Effector memory CD4-positive, alpha-beta T cell (primary cell): ENCODE measurements at regions not wholly inside any gene's neighbourhood (a gene's known extent, or its start where the extent isn't known, plus 50 kb on each side); places are given as distances from the start of the nearest gene placed in this dataset.

ENCODE experiments used
- DNase-seq, 3 donors: peaks; one replicate each; pipeline ENCODE4 v3.0.0-alpha.2; 2020
- H3K27ac ChIP-seq: 2 replicates; pipeline ENCODE4 v1.7.0; 2013; ENCODE audit warnings: mild to moderate bottlenecking, low read length, moderate library complexity; ENCODE audit not compliant: insufficient read depth, poor library complexity, severe bottlenecking
- H3K27me3 ChIP-seq: replicated peaks from 2 replicates; pipeline ENCODE4 v1.7.0; 2013; ENCODE audit warnings: mild to moderate bottlenecking, low read length; ENCODE audit not compliant: insufficient read depth, control insufficient read depth, poor library complexity, severe bottlenecking
- H3K36me3 ChIP-seq: 2 replicates; pipeline ENCODE4 v1.7.0; 2013; ENCODE audit warnings: mild to moderate bottlenecking, low read length, moderate library complexity; ENCODE audit not compliant: control insufficient read depth, insufficient read depth
- H3K4me1 ChIP-seq: 2 replicates; pipeline ENCODE4 v1.7.0; 2013; ENCODE audit warnings: low read length, mild to moderate bottlenecking; ENCODE audit not compliant: control insufficient read depth, insufficient read depth, poor library complexity, severe bottlenecking
- H3K4me3 ChIP-seq: 2 replicates; pipeline ENCODE4 v1.7.0; 2013; ENCODE audit warnings: low read length, low read depth, mild to moderate bottlenecking; ENCODE audit not compliant: insufficient read depth, poor library complexity, severe bottlenecking
- H3K9me3 ChIP-seq: 2 replicates; pipeline ENCODE4 v1.7.0; 2013; ENCODE audit warnings: mild to moderate bottlenecking, low read length, moderate library complexity; ENCODE audit not compliant: control insufficient read depth

- no peaks in the 10 kb centered on the region for H3K4me1 ChIP-seq
- no peaks in the 10 kb centered on the region for H3K36me3 ChIP-seq
- H3K27me3 ChIP-seq: no peaks in the 10 kb centered on the region
- H3K4me3 ChIP-seq: no peak overlapping the region
- H3K9me3 ChIP-seq: no peaks in the 10 kb centered on the region
- no peak for DNase-seq
- no peak overlapping the region for H3K27ac ChIP-seq
Observed at GRCh38 chr3:104673981-104674380, 692.7 kb upstream of the ALCAM start.

- H3K4me1 ChIP-seq: no peaks in the 10 kb centered on the region
- no peak overlapping the region for H3K27ac ChIP-seq
- H3K27me3 ChIP-seq: no peaks in the 10 kb centered on the region
- DNase-seq: no peak
- no peaks in the 10 kb centered on the region for H3K36me3 ChIP-seq
- no peak overlapping the region for H3K4me3 ChIP-seq
- H3K9me3 ChIP-seq: no peaks in the 10 kb centered on the region
Observed at GRCh38 chr3:104676241-104676640, 690.5 kb upstream of the ALCAM start.

- no peaks in the 10 kb centered on the region for H3K27me3 ChIP-seq
- no peaks in the 10 kb centered on the region for H3K36me3 ChIP-seq
- no peak overlapping the region for H3K27ac ChIP-seq
- no peak overlapping the region for H3K4me3 ChIP-seq
- no peaks in the 10 kb centered on the region for H3K4me1 ChIP-seq
- DNase-seq: no peak
- H3K9me3 ChIP-seq: no peaks in the 10 kb centered on the region
Observed at GRCh38 chr3:104677932-104678331, 688.8 kb upstream of the ALCAM start.

GRCh38 chr3:104685492-104685891, 681.2 kb upstream of the ALCAM start:
- Histone ChIP-seq H3K9me3 (no peaks in the 10 kb centered on the region), H3K4me1 (no peaks in the 10 kb centered on the region), H3K36me3 (no peaks in the 10 kb centered on the region), H3K27me3 (no peaks in the 10 kb centered on the region), H3K4me3 (no peak overlapping the region), H3K27ac (no peak overlapping the region)
- DNase-seq: no peak

GRCh38 chr3:104687362-104687761, 679.3 kb upstream of the ALCAM start:
- no peak for DNase-seq
- Histone ChIP-seq H3K27me3 (no peaks in the 10 kb centered on the region), H3K4me3 (no peak overlapping the region), H3K9me3 (no peaks in the 10 kb centered on the region), H3K4me1 (no peaks in the 10 kb centered on the region), H3K36me3 (no peaks in the 10 kb centered on the region), H3K27ac (no peak overlapping the region)

GRCh38 chr3:104696470-104696869, 670.2 kb upstream of the ALCAM start:
- Histone ChIP-seq H3K4me3 (no peak overlapping the region), H3K9me3 (no peaks in the 10 kb centered on the region), H3K4me1 (no peaks in the 10 kb centered on the region), H3K27ac (no peak overlapping the region), H3K36me3 (no peaks in the 10 kb centered on the region), H3K27me3 (no peaks in the 10 kb centered on the region)
- DNase-seq: no peak

- no peaks in the 10 kb centered on the region for H3K27me3 ChIP-seq
- DNase-seq: no peak
- H3K4me3 ChIP-seq: no peak overlapping the region
- no peaks in the 10 kb centered on the region for H3K36me3 ChIP-seq
- no peaks in the 10 kb centered on the region for H3K9me3 ChIP-seq
- no peak overlapping the region for H3K27ac ChIP-seq
- H3K4me1 ChIP-seq: no peaks in the 10 kb centered on the region
Observed at GRCh38 chr3:104711406-104711805, 655.3 kb upstream of the ALCAM start.

- H3K9me3 ChIP-seq: no peaks in the 10 kb centered on the region
- no peaks in the 10 kb centered on the region for H3K4me1 ChIP-seq
- no peak overlapping the region for H3K27ac ChIP-seq
- no peak overlapping the region for H3K4me3 ChIP-seq
- no peak for DNase-seq
- no peaks in the 10 kb centered on the region for H3K27me3 ChIP-seq
- no peaks in the 10 kb centered on the region for H3K36me3 ChIP-seq
Observed at GRCh38 chr3:104715972-104716371, 650.7 kb upstream of the ALCAM start.

- DNase-seq: no peak
- Histone ChIP-seq H3K4me3 (no peak overlapping the region), H3K36me3 (no peaks in the 10 kb centered on the region), H3K9me3 (no peaks in the 10 kb centered on the region), H3K4me1 (no peaks in the 10 kb centered on the region), H3K27me3 (no peaks in the 10 kb centered on the region), H3K27ac (no peak overlapping the region)
Observed at GRCh38 chr3:104717828-104718196, 648.9 kb upstream of the ALCAM start.

- no peaks in the 10 kb centered on the region for H3K9me3 ChIP-seq
- H3K36me3 ChIP-seq: no peaks in the 10 kb centered on the region
- H3K27me3 ChIP-seq: no peaks in the 10 kb centered on the region
- H3K4me3 ChIP-seq: no peak overlapping the region
- no peaks in the 10 kb centered on the region for H3K4me1 ChIP-seq
- H3K27ac ChIP-seq: no peak overlapping the region
- DNase-seq: no peak
Observed at GRCh38 chr3:104723000-104723399, 643.7 kb upstream of the ALCAM start.

GRCh38 chr3:104731074-104731473, 635.6 kb upstream of the ALCAM start:
- Histone ChIP-seq H3K9me3 (no peaks in the 10 kb centered on the region), H3K36me3 (no peaks in the 10 kb centered on the region), H3K4me3 (no peak overlapping the region), H3K27me3 (no peaks in the 10 kb centered on the region), H3K27ac (no peak overlapping the region), H3K4me1 (no peaks in the 10 kb centered on the region)
- DNase-seq: no peak
